ENCODE measurements at regions not wholly inside any gene's neighbourhood (a gene's known extent, or its start where the extent isn't known, plus 50 kb on each side); places are given as distances from the start of the nearest gene placed in this dataset.

- BruUV-seq (replicated peaks): no TSS peak
- no peaks in the 10 kb centered on the region for H3K79me2 ChIP-seq (ENCODE audit: insufficient read depth, low read depth, low read length)
- H3K9me3 ChIP-seq (ENCODE audit: low read length): no peaks in the 10 kb centered on the region
- no peak for TF ChIP-seq EZH2phosphoT487 (IDR thresholded peaks at IDR 0.05; ENCODE audit: borderline replicate concordance, low read depth, low read length)
- TF ChIP-seq CTCF (conservative IDR thresholded peaks at IDR 0.05; ENCODE audit: low read length): no peak
- no peaks in the 10 kb centered on the region for H3K9me2 ChIP-seq (ENCODE audit: insufficient read depth, low read length)
- DNase-seq (ENCODE audit: low spot score): no peak
- H3K4me1 ChIP-seq (ENCODE audit: insufficient read depth, low read length, poor library complexity, severe bottlenecking): no peaks in the 10 kb centered on the region
- ChIA-PET CTCF (ENCODE audit: unreplicated experiment) (no interaction called here), POLR2A (no interaction called here)
- H4K20me1 ChIP-seq (ENCODE audit: insufficient read depth, low read length): no peaks in the 10 kb centered on the region
- H3K36me3 ChIP-seq (ENCODE audit: insufficient read depth, low read length): no peaks in the 10 kb centered on the region
- no peak overlapping the region for H2AFZ ChIP-seq (ENCODE audit: low read length)
- H3K27ac ChIP-seq (ENCODE audit: low read depth, low read length, poor library complexity, severe bottlenecking): no peak overlapping the region
- H3K4me2 ChIP-seq (ENCODE audit: low read length): no peak overlapping the region
- H3K4me3 ChIP-seq (ENCODE audit: low read depth, low read length, poor library complexity, severe bottlenecking): no peak overlapping the region
- intact Hi-C loops (cut with micrococcal nuclease; ENCODE audit: unreplicated experiment): no loop called here
Observed at GRCh38 chr16:47949714-47950113, 206.1 kb downstream of the ABCC12 start.

GRCh38 chr16:47949276-47949675 is 206.5 kb downstream of the ABCC12 start:
- POLR2A ChIA-PET: no interaction called here
- CTCF ChIA-PET (ENCODE audit: unreplicated experiment): no interaction called here

GRCh38 chr16:47947723-47948122 is 208.1 kb downstream of the ABCC12 start:
- intact Hi-C loops (cut with micrococcal nuclease; ENCODE audit: unreplicated experiment): no loop called here
- Histone ChIP-seq H4K20me1 (ENCODE audit: insufficient read depth, low read length) (no peaks in the 10 kb centered on the region), H2AFZ (ENCODE audit: low read length) (no peak overlapping the region), H3K9me2 (ENCODE audit: insufficient read depth, low read length) (no peaks in the 10 kb centered on the region), H3K36me3 (ENCODE audit: insufficient read depth, low read length) (no peaks in the 10 kb centered on the region), H3K9me3 (ENCODE audit: low read length) (no peaks in the 10 kb centered on the region), H3K27ac (ENCODE audit: low read depth, low read length, poor library complexity, severe bottlenecking) (no peak overlapping the region), H3K4me1 (ENCODE audit: insufficient read depth, low read length, poor library complexity, severe bottlenecking) (no peaks in the 10 kb centered on the region), H3K79me2 (ENCODE audit: insufficient read depth, low read depth, low read length) (no peaks in the 10 kb centered on the region), H3K4me3 (ENCODE audit: low read depth, low read length, poor library complexity, severe bottlenecking) (no peak overlapping the region), H3K4me2 (ENCODE audit: low read length) (no peak overlapping the region)
- no TSS peak for BruUV-seq (replicated peaks)
- ChIA-PET POLR2A (interaction anchor here (1.0 kb wide), 1 partner anchor 11 kb away, joined by 4 read pairs; no protein-coding TSS in a partner anchor), CTCF (ENCODE audit: unreplicated experiment) (no interaction called here)
- TF ChIP-seq CTCF (conservative IDR thresholded peaks at IDR 0.05; ENCODE audit: low read length) (no peak), EZH2phosphoT487 (IDR thresholded peaks at IDR 0.05; ENCODE audit: borderline replicate concordance, low read depth, low read length) (no peak)
- DNase-seq (ENCODE audit: low spot score): no peak

More at GRCh38 chr16:47949276-47949675, 206.5 kb downstream of the ABCC12 start:
- Histone ChIP-seq H3K79me2 (ENCODE audit: insufficient read depth, low read depth, low read length) (no peaks in the 10 kb centered on the region), H3K36me3 (ENCODE audit: insufficient read depth, low read length) (no peaks in the 10 kb centered on the region), H3K27ac (ENCODE audit: low read depth, low read length, poor library complexity, severe bottlenecking) (no peak overlapping the region), H2AFZ (ENCODE audit: low read length) (no peak overlapping the region), H3K9me3 (ENCODE audit: low read length) (no peaks in the 10 kb centered on the region), H3K4me1 (ENCODE audit: insufficient read depth, low read length, poor library complexity, severe bottlenecking) (no peaks in the 10 kb centered on the region), H3K9me2 (ENCODE audit: insufficient read depth, low read length) (no peaks in the 10 kb centered on the region), H4K20me1 (ENCODE audit: insufficient read depth, low read length) (no peaks in the 10 kb centered on the region), H3K4me2 (ENCODE audit: low read length) (no peak overlapping the region), H3K4me3 (ENCODE audit: low read depth, low read length, poor library complexity, severe bottlenecking) (no peak overlapping the region)
- no peak for DNase-seq (ENCODE audit: low spot score)
- intact Hi-C loops (cut with micrococcal nuclease; ENCODE audit: unreplicated experiment): no loop called here
- BruUV-seq (replicated peaks): no TSS peak
- no peak for TF ChIP-seq CTCF (conservative IDR thresholded peaks at IDR 0.05; ENCODE audit: low read length)
- no peak for TF ChIP-seq EZH2phosphoT487 (IDR thresholded peaks at IDR 0.05; ENCODE audit: borderline replicate concordance, low read depth, low read length)

All from OCI-LY7 (cell line).